ENCODE measurements at regions not wholly inside any gene's neighbourhood (a gene's known extent, or its start where the extent isn't known, plus 50 kb on each side); places are given as distances from the start of the nearest gene placed in this dataset.

- Histone ChIP-seq H2BK120ac (ENCODE audit: insufficient read depth, low read length, poor library complexity) (no peak overlapping the region), H3K4me3 (ENCODE audit: low read depth, low read length) (no peak overlapping the region), H3K27ac (ENCODE audit: low read depth, low read length) (no peak overlapping the region), H3K79me1 (ENCODE audit: low read length) (no peaks in the 10 kb centered on the region), H3K4me2 (ENCODE audit: low read length) (no peak overlapping the region), H2BK12ac (ENCODE audit: low read length) (no peak overlapping the region), H3K79me2 (ENCODE audit: control insufficient read depth, insufficient read depth, low read length, poor library complexity) (no peaks in the 10 kb centered on the region), H4K12ac (ENCODE audit: low read depth, low read length) (no peak overlapping the region), H3K9me3 (ENCODE audit: insufficient read depth, low read depth, low read length) (no peaks in the 10 kb centered on the region), H4K91ac (ENCODE audit: low read depth, low read length) (no peak overlapping the region), H4K8ac (ENCODE audit: low read depth, low read length) (no peak overlapping the region), H3K27me3 (ENCODE audit: insufficient read depth, low read length) (no peaks in the 10 kb centered on the region), H3K4me1 (ENCODE audit: control insufficient read depth in 1 of 2, insufficient read depth in 2 of 2, low read length in 2 of 2) (peaks cover 4 to 5% of the 10 kb centered on the region in 2 experiments), H3K4ac (ENCODE audit: low read depth, low read length) (no peak overlapping the region), H3K18ac (ENCODE audit: low read length) (no peak overlapping the region), H3K23ac (ENCODE audit: low read length) (no peak overlapping the region), H3K14ac (ENCODE audit: low read length) (no peak overlapping the region), H3K9ac (ENCODE audit: low read length) (no peak overlapping the region), H2BK5ac (ENCODE audit: low read depth, low read length, poor library complexity) (no peak overlapping the region), H2AFZ (ENCODE audit: insufficient read depth, low read length, poor library complexity) (no peak overlapping the region), H3K36me3 (ENCODE audit: control insufficient read depth in 1 of 2, insufficient read depth in 2 of 2, low read length in 2 of 2) (no peaks in the 10 kb centered on the region), H2AK5ac (ENCODE audit: low read length) (no peak overlapping the region)
- DNase-seq: no peak
- WGBS (ENCODE audit: extremely low coverage, insufficient coverage, insufficient read length): no CpG with 5 or more reads among the region's 10 CpGs
Measured at GRCh38 chr20:57844626-57845596, 135.1 kb upstream of the PMEPA1 start.

GRCh38 chr20:57843941-57844625 is 134.3 kb upstream of the PMEPA1 start:
- Histone ChIP-seq H3K4ac (ENCODE audit: low read depth, low read length) (no peak overlapping the region), H3K27me3 (ENCODE audit: insufficient read depth, low read length) (no peaks in the 10 kb centered on the region), H3K36me3 (ENCODE audit: control insufficient read depth in 1 of 2, insufficient read depth in 2 of 2, low read length in 2 of 2) (no peaks in the 10 kb centered on the region), H3K18ac (ENCODE audit: low read length) (no peak overlapping the region), H2BK120ac (ENCODE audit: insufficient read depth, low read length, poor library complexity) (no peak overlapping the region), H3K23ac (ENCODE audit: low read length) (no peak overlapping the region), H4K12ac (ENCODE audit: low read depth, low read length) (no peak overlapping the region), H3K14ac (ENCODE audit: low read length) (no peak overlapping the region), H3K79me2 (ENCODE audit: control insufficient read depth, insufficient read depth, low read length, poor library complexity) (no peaks in the 10 kb centered on the region), H3K79me1 (ENCODE audit: low read length) (no peaks in the 10 kb centered on the region), H4K8ac (ENCODE audit: low read depth, low read length) (no peak overlapping the region), H2BK5ac (ENCODE audit: low read depth, low read length, poor library complexity) (no peak overlapping the region), H2AFZ (ENCODE audit: insufficient read depth, low read length, poor library complexity) (no peak overlapping the region), H2BK12ac (ENCODE audit: low read length) (no peak overlapping the region), H2AK5ac (ENCODE audit: low read length) (no peak overlapping the region), H3K9ac (ENCODE audit: low read length) (no peak overlapping the region), H3K4me3 (ENCODE audit: low read depth, low read length) (no peak overlapping the region), H3K9me3 (ENCODE audit: insufficient read depth, low read depth, low read length) (no peaks in the 10 kb centered on the region), H4K91ac (ENCODE audit: low read depth, low read length) (no peak overlapping the region), H3K4me2 (ENCODE audit: low read length) (no peak overlapping the region), H3K4me1 (ENCODE audit: control insufficient read depth in 1 of 2, insufficient read depth in 2 of 2, low read length in 2 of 2) (peaks cover 4 to 5% of the 10 kb centered on the region in 2 experiments), H3K27ac (ENCODE audit: low read depth, low read length) (no peak overlapping the region)
- WGBS (ENCODE audit: extremely low coverage, insufficient coverage, insufficient read length): no CpG with 5 or more reads among the region's 14 CpGs
- no peak for DNase-seq

GRCh38 chr20:57842720-57843119 is 132.9 kb upstream of the PMEPA1 start:
- no peaks in the 10 kb centered on the region for H3K36me3 ChIP-seq (ENCODE audit: control insufficient read depth in 1 of 2, insufficient read depth in 2 of 2, low read length in 2 of 2)
- no peak overlapping the region for H4K8ac ChIP-seq (ENCODE audit: low read depth, low read length)
- H3K4ac ChIP-seq (ENCODE audit: low read depth, low read length): no peak overlapping the region
- H3K79me2 ChIP-seq (ENCODE audit: control insufficient read depth, insufficient read depth, low read length, poor library complexity): no peaks in the 10 kb centered on the region
- H3K9ac ChIP-seq (ENCODE audit: low read length): no peak overlapping the region
- no peak overlapping the region for H4K91ac ChIP-seq (ENCODE audit: low read depth, low read length)
- no peak overlapping the region for H4K12ac ChIP-seq (ENCODE audit: low read depth, low read length)
- H2BK120ac ChIP-seq (ENCODE audit: insufficient read depth, low read length, poor library complexity): no peak overlapping the region
- H3K14ac ChIP-seq (ENCODE audit: low read length): no peak overlapping the region
- no peak overlapping the region for H3K23ac ChIP-seq (ENCODE audit: low read length)
- no peak overlapping the region for H3K4me3 ChIP-seq (ENCODE audit: low read depth, low read length)
- no peak overlapping the region for H2AFZ ChIP-seq (ENCODE audit: insufficient read depth, low read length, poor library complexity)
- no peak overlapping the region for H2BK5ac ChIP-seq (ENCODE audit: low read depth, low read length, poor library complexity)
- H2BK12ac ChIP-seq (ENCODE audit: low read length): no peak overlapping the region
- H3K9me3 ChIP-seq (ENCODE audit: insufficient read depth, low read depth, low read length): no peaks in the 10 kb centered on the region
- DNase-seq: no peak
- no peak overlapping the region for H3K18ac ChIP-seq (ENCODE audit: low read length)
- WGBS (ENCODE audit: extremely low coverage, insufficient coverage, insufficient read length): no CpG with 5 or more reads among the region's 4 CpGs
- peaks cover 4 to 5% of the 10 kb centered on the region in 2 experiments for H3K4me1 ChIP-seq (ENCODE audit: control insufficient read depth in 1 of 2, insufficient read depth in 2 of 2, low read length in 2 of 2)
- no peak overlapping the region for H3K4me2 ChIP-seq (ENCODE audit: low read length)
- no peaks in the 10 kb centered on the region for H3K27me3 ChIP-seq (ENCODE audit: insufficient read depth, low read length)
- no peak overlapping the region for H2AK5ac ChIP-seq (ENCODE audit: low read length)
- H3K79me1 ChIP-seq (ENCODE audit: low read length): no peaks in the 10 kb centered on the region
- H3K27ac ChIP-seq (ENCODE audit: low read depth, low read length): no peak overlapping the region

- Histone ChIP-seq H3K4me2 (ENCODE audit: low read length) (no peak overlapping the region), H3K9me3 (ENCODE audit: insufficient read depth, low read depth, low read length) (no peaks in the 10 kb centered on the region), H3K4me1 (ENCODE audit: control insufficient read depth in 1 of 2, insufficient read depth in 2 of 2, low read length in 2 of 2) (peaks cover 4 to 5% of the 10 kb centered on the region in 2 experiments), H2BK5ac (ENCODE audit: low read depth, low read length, poor library complexity) (no peak overlapping the region), H3K79me1 (ENCODE audit: low read length) (no peaks in the 10 kb centered on the region), H3K27me3 (ENCODE audit: insufficient read depth, low read length) (no peaks in the 10 kb centered on the region), H3K4me3 (ENCODE audit: low read depth, low read length) (peak overlapping the region; percentile 19), H2BK120ac (ENCODE audit: insufficient read depth, low read length, poor library complexity) (no peak overlapping the region), H2AFZ (ENCODE audit: insufficient read depth, low read length, poor library complexity) (no peak overlapping the region), H4K8ac (ENCODE audit: low read depth, low read length) (no peak overlapping the region), H3K27ac (ENCODE audit: low read depth, low read length) (no peak overlapping the region), H3K18ac (ENCODE audit: low read length) (no peak overlapping the region), H4K12ac (ENCODE audit: low read depth, low read length) (no peak overlapping the region), H4K91ac (ENCODE audit: low read depth, low read length) (no peak overlapping the region), H3K4ac (ENCODE audit: low read depth, low read length) (no peak overlapping the region), H3K14ac (ENCODE audit: low read length) (no peak overlapping the region), H2AK5ac (ENCODE audit: low read length) (no peak overlapping the region), H3K79me2 (ENCODE audit: control insufficient read depth, insufficient read depth, low read length, poor library complexity) (no peaks in the 10 kb centered on the region), H3K36me3 (ENCODE audit: control insufficient read depth in 1 of 2, insufficient read depth in 2 of 2, low read length in 2 of 2) (no peaks in the 10 kb centered on the region), H2BK12ac (ENCODE audit: low read length) (no peak overlapping the region), H3K9ac (ENCODE audit: low read length) (no peak overlapping the region), H3K23ac (ENCODE audit: low read length) (no peak overlapping the region)
- no CpG with 5 or more reads among the region's 11 CpGs for WGBS (ENCODE audit: extremely low coverage, insufficient coverage, insufficient read length)
- DNase-seq: no peak
Measured at GRCh38 chr20:57841297-57841866, 131.6 kb upstream of the PMEPA1 start.
